CD4-positive, alpha-beta T cell treated with Interleukin-4 for 4 hours (primary cell): ENCODE measurements at regions not wholly inside any gene's neighbourhood (a gene's known extent, or its start where the extent isn't known, plus 50 kb on each side); places are given as distances from the start of the nearest gene placed in this dataset.
"Not testable (repeated sequence)": the region's sequence is repeated elsewhere in the genome, so short reads cannot be mapped to it uniquely, and the experiment has no call there.

Experiments
- DNase-seq: peaks from one replicate; pipeline ENCODE4 v3.0.0-alpha.2; 2020

DNA sequence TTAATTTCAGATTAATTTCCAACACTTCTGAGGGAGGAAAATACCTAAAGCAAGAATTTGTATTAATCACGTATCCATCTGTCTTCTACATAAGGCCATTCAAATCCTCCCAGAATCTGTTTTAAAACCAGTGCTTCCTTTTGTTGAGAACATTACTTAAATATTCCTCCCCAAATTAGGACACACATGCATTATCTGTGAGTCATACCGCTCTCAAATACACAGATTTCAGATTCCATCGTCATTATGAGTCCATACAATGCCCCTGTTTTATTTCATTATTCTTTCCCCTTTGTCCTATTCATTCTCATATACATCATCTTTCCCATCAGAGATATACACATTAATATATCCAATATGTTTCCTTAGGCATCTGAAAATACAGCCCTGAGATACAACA is 57.3 kb upstream of the PRSS12 start:
- no peak for DNase-seq

DNA sequence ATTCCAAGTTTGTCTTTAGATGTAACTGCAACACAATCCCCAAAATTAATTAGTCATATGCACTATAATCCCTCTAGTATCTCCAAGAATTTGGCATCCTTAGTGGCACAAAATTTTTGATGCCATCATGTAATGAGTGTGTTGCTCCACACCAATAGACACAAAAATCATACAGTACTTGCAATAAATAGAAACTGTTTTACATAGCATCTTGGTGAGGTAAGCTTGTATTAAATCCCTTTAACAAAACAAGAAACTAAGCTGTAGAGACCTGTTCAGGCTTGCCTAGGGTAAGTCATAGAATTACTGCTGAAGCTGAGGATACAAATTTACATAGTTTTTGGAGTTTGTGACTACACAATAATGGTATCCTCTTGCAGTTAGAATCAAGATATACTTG is 64.5 kb upstream of the PRSS12 start:
- DNase-seq, result no peak

DNA sequence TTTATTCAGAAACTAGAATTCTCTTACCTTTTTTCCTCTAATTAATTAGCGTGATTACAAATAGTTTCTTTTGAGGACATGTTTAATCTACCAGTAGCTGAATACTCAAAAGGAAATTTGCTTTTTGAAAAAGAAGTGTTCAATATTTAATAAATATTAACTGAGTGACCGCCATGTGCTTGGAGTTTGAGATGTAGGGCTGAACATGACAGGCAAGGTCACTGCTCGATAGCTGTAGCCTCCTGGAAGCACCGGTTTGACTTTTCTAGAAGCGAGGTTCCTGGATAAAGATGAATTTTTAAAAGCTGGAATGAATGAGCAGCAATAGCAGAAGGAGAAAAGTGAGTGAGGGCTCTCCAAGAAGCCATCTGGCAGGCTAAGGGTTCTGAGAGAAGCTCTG is 65.0 kb upstream of the PRSS12 start:
- DNase-seq, result not testable (repeated sequence)

DNA sequence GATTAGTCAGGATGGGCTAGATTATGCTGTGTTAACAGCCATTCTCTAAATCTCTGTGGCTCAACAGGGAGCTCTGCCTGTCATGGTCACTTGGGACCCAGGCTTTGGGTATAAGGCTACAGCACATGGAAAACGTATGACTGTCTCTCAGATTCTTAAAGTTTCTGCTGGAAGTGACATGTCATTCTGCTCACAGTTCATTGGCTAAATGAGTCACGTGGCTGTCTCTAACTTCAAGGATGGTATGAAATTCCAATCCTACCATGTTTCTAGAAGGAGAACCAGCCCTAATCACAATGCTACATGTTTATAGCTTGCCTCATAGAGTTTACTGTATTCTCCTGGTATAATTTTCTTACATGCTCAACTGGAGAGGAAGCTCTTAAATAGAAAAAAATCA is 65.6 kb upstream of the PRSS12 start:
- not testable (repeated sequence) for DNase-seq

DNA sequence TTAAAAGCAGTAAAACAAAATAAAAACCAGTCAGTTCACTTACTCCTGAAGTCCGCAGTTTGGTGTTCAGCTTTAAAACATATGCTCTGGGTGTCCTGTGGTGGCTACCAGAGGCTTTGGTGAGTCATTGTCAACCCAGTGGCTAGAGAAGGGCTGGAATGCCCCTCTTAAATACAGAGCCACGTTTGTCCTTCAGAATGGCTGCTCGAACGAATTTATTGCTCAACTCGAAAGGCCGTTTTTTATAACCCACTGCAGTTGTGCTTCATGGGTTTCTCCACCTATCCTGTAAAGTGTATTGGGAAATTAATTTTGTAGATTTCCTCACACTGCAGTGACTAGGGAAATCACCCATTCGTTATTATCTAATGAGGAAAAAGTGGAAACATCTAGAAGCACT is 66.8 kb upstream of the PRSS12 start:
- DNase-seq, result not testable (repeated sequence)

DNA sequence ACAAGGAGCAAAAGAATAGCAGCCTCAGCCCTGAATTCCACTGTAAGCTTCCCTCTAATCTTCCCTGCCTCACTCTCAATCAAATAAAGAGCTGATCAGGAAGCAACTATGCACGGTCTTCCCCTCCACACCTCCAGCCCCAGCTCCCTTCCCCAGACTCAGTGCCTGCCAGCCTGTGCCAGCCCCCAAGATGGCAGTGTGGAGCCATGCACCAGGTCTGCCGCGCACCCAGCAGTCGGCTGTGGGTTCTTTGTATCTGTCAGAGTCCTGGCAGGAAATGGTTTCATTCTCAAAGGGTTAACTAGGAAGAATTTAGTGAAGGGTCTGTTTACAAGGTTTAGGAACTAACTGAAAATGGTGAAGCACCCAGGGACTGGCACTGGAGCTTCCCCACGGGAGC is 71.3 kb upstream of the PRSS12 start:
- not testable (repeated sequence) for DNase-seq

DNA sequence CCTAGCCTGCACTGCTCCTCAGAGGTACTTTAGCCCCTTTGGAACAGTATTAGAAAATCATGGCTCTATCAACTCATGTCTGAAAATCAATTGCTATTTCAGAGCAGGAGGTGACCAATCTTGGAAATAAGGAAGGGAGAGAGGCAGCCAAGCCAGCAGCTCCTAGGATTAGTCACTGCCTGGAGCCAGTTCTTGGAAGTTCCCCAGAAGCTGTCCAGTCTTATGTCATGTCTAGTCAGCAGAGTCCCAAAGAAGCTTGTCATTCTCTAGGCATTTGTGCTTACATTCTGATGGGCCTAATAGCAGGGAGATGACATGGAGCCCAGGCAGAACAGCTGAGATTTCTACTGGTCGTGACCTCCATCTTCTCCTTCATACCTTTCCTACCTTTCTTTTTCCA is 76.1 kb upstream of the PRSS12 start:
- DNase-seq, result not testable (repeated sequence)

DNA sequence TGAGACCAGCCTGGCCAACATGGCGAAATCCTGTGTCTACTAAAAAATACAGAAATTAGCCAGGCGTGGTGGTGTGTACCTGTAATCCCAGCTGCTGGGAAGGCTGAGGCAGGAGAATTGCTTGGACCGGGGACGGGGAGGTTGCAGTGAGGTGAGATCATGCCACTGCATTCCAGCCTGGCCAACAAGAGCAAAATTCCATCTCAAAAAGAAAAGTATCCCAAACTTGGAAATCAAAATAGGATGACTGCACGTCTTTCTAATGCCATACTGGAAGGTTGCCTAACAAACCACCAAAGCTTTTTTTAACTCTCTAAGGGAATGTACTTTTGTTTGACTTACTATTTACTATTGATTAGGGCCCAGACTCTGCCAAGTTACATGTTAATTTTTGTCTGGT is 79.6 kb upstream of the PRSS12 start:
- DNase-seq, result not testable (repeated sequence)

DNA sequence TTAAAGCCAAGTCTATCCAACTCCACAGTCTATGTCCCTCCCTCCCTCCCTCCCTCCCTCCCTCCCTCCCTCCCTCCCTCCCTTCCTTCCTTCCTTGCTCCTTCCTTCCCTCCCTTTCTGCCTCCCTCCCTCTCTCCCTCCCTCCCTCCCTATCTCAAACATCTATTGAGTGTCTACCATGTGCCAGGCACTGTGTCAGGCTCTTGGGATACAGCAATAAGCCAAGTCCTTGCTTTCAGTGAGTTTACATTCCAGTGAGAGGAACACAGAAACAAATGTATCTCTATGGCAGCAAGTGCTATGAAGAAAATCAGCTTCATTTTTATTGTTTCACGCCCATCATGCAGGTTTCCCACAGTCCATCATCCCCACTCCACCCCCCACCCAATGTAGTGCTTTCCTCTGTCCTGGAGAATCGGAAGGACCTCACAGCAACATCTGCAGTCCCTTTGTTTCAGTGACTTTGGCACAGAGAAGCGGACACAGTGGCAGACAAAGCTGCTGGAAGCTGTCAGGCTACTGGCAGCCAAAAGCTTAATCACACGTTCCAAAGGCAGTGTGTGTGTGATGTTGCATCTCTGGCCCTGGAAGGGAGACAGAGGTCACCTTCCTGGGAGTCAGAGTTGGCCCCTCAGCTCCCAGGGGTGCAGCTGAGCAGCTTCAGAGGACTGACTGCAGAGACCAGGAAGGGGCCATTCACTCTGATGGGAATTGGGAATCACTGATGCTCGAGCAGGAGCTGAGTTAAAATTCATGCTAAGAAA is 81.0 kb upstream of the PRSS12 start:
- not testable (repeated sequence) for DNase-seq

DNA sequence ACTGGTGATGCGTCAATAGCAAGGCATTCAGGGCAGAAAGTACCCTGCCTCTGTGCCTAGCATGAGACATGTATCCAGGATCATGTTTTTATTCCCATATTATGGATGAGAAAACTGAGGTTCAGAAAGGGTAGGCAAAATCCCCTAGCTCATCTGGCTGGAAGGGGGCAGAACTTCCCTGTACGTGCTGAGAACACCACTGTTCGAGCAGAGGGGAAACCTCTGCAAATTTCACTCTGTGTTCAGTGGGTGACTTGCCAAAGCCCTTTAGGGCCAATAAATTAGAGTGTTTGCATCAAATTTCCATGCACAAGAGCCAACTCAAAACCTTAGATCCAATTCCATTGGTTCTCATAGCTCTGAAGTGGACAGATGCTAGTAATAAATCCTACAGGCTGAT is 82.6 kb upstream of the PRSS12 start:
- DNase-seq, result not testable (repeated sequence)

DNA sequence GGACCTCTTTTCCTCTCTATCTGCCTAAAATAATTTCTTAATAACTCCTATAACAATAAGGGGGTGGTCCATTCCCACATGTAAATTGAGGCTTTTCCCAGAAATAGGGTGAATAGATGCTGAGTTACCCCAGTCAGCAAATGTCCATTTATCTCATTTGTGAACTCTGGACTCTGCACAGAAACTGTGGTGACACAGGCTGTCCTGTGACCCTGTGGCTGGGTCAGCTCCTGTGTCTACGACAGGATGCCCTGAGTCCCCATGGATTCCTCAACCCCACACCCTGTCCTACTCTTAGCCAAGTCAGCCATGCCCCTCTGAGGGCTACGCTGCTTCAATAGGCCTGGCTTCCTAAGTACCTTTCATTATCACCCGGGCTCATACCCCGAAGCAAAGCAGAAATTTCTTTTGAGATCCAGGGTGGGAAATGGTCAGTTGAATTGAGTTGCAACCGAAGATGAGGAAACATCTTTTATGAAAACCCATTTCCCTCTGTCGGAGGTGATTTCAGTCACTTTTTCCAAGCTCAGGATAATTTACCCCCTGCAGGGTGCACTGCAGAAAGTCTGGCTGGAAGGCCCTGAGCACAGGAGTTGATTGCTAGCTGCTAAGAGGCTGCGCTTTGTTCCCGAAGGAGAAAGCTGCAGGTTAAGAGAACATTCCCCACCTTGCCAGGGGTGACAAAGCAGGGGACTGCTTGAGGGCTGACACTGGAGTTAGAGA is 89.5 kb upstream of the PRSS12 start:
- DNase-seq, result not testable (repeated sequence)

DNA sequence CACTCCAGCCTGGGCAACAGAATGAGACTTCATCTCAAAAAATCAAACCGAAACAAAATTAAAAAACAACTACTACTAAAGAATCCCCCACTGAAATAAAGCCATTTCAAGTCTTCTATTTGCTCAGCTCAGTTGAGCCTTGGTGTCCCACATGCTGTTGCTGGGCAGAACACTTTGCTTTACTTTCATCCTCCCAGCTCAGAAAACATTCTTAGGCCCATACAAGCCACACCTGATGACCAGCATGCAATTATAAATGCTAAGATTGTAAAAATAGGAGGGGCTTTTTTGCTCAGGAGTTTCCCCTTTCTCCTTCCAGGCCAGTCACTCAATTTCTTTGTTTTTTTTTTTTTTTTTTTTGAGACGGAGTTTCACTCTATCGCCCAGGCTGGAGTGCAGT is 94.6 kb upstream of the PRSS12 start:
- not testable (repeated sequence) for DNase-seq

DNA sequence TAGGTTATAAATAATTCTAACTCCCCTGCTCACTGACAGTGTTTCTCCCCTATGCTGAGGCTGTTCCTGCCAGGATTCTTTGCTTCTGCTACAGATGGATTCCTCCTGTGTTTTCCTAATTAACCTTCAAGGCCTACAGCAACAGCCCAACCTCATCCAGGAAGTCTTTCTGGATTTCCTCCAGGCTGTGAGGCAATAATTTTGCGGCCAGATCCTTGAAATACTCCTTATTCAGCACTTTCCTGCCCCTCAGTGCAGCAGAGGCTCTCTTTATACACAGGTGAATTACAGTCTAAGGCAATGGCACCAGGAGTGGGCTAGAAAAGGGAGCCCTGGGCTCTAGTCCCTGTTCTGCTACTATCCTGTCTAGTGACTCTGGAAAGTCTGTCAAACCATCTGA is 102.1 kb upstream of the PRSS12 start:
- DNase-seq, result not testable (repeated sequence)

DNA sequence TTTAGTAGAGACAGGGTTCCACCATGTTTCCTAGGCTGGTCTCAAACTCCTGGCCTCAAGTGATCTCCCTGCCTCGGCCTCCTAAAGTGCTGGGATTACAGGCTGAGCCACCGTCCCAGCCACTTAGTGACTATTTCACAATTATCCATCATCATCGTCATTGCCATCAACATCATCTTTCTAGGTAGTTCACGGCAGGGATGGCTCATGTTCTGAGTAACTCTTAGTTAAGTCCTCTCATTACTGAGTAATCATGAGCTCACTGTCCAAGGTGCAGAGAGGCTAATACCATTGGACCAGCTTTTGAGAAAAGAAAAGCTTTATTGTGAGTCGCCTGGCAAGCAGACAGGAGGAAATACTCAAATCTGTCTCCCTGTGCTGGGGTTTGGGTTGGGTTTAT is 108.6 kb upstream of the PRSS12 start:
- not testable (repeated sequence) for DNase-seq

DNA sequence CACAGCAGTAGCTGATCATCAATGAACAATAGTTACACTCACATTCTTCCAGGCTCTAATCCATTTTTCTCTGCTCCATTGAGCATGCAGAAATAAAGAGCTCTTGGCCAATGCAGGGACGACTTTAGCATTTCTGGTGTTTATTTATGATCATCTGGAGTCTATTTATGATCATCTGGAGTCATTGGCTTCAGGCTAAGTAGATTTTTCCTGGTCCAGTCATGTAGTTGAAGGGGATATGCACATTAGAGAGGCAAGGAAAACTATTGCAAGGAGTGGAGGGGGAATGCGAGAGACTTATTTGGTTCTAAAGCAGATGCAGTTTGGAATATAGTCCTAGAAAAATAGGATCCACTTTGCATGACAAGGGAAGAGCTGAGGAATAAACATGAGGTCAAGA is 113.0 kb upstream of the PRSS12 start:
- not testable (repeated sequence) for DNase-seq

DNA sequence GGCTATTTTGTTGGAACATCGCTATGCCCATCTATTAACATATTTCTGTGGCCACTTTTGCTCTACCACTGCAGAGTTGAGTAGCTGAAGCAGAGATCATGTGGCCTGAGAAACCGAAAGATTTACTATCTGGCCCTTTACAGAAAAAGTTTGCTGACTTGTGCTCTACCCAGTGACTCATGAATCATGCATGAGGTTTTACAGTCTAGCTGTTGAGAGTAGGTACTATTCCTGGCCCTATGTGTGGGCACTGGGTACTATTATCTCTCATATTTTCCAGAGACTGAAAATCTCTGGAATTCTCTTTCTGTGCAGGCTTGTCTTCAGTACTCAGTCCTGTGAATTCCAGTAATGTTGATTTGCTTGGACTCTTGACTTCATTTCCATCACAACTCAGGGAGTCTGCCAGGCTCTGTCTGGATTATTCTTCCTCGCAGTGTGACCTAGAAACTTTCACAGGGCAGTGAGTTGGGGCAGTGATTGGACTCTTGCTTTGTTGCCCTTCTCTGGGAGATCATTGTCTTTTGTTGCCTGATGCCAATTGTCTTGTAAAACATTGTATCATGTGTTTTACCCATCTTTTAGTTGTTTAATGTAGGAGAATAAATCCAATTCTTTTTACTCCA is 121.3 kb upstream of the PRSS12 start:
- DNase-seq, result not testable (repeated sequence)

DNA sequence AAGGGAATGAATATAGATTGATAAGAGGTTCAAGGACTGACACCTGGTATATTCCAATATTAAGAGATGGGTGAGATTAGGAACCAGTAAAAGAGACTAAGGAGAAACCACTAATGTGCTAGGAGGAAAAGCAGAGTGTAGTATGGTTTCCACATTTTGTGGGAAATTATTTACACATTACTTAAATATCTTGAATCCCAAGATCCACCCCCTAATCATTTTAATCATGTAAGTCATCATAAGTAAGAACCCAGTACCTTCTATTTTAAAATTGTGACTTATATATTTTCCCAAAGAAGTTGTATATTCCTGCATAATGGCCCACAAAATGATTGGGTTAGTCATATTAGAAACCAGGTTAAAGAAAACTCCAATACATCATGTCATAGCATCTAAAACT is 122.0 kb upstream of the PRSS12 start:
- not testable (repeated sequence) for DNase-seq

DNA sequence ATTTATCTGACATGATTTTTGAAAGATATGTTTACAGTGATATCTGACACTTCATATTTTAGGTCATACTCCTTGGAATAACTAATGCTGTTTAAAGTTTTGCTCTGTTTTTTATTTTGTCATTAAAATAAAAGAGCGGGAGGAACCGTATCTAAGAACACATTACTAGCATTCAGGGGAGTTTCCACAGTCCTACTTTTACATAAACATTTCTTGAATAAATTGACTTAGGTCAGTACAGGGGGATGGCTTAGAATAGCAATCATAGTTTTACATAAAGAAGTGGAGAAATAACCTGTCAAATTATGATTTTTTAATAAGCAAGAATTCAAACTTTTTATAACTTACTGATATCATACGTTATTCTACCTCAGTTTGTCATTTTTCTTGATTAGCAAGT is 123.1 kb upstream of the PRSS12 start:
- not testable (repeated sequence) for DNase-seq

DNA sequence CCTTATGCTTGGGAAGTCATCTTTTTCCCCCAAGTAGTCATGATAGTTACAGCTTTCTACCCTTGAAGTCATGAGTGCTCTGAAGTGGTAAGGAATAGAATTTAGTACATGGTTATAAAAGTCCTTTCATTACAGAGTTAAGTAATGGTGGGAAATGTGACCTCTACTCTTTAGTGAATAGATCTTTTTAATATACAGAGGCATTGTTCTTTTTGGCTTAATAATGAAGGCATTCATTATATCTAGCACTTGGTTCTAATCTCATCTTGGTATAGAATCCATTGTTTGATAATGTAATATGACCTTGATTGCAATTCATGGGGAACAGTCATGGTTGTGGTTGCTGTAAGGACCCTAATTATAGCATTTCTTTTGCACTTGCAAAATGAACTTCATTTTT is 125.0 kb upstream of the PRSS12 start:
- not testable (repeated sequence) for DNase-seq

DNA sequence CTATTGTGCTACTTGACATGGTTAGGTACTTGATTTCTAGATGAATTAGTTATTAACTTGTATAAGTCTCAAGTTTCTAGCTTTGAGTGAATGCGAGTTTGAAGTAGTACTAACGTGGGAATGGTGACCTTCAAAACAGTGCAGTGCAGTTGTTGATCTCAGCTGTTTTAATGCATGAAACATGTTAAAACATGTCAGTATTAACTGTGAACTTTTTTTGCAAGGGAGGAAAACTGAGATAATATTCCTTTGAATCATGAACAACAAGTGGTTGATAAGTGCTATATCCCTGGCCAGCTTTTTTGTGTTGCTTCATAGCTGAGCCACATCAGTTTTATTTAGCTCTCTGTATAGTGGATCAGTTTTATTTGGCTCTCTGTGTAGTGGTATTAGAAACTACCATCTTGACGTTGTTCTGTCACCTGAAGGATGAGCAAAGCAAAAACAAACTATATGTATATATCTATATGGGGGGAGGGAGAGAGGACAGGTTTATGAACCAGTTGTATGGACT is 133.1 kb upstream of the PRSS12 start:
- not testable (repeated sequence) for DNase-seq

DNA sequence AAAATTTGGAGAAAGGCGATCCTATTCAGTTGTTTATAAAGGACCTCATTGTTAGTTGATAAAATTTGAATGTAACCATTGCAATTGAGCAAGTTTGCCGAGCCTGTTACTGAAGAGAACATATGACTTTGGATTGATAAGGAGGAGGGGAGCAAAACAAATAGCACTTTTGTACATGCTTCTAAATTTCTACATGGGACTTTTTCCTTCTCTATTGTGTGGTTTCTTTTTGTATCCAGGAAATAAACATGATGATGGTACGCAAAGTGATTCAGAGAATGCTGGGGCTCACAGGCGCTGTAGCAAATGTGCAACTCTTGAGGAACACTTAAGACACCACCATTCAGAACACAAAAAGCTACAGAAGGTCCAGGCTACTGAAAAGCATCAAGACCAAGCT is 140.2 kb upstream of the PRSS12 start:
- DNase-seq, result not testable (repeated sequence)

DNA sequence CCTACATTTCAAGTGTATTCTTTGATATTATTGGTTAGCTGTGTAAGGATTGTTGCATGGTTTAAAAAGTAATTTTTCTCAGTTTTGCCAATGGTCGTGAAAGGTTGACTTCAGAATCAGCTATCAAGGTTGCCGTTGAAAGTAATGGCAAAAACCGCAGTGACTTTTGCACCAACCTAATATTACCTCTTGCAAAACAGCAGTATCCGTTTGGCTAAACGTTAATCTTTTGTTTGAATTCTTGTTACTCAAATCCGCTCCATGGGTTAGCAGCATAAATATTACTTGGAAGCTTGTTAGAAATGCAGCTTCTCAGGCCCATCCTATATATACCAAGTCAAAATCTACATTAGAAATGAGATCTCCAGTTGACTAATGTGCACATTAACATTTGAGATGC is 141.6 kb upstream of the PRSS12 start:
- DNase-seq, result not testable (repeated sequence)

DNA sequence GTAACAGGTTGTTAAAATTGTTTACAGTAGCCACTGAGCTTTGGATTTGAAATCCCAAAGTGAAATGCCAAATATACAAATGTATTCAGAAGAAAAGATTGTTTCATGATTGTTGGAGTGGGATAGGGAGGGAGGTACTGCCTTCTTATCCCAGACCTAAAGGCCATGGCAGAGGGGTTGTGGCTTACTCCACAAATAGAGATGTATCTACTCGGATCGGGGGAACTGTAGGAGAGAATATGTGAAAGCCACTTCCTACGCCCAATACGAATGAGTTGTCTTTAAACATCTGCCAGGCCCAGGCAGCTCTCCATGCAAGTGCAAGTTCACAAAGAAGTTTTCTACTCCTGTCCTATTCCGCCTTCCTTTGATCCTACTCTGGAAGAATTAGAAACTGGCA is 150.2 kb upstream of the PRSS12 start:
- DNase-seq, result not testable (repeated sequence)

DNA sequence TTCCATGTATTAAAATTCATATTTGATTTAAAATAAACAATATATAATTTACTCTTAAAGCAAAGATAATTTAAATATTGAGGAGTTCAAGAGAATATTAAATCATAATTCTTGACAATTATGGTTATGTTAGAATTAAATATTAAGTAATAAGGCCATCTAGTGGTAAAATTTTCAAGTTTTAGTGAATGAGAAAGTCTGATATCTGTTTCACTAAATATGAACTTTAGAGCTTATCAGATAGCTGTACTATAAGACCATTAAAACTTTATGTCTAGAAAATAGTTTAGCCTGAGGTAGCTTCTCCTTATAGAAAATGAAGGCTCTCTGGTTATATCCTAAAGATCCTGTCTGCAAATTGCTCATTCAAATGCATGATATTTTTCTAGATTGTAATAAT is 152.1 kb upstream of the PRSS12 start:
- not testable (repeated sequence) for DNase-seq
